Erythroblast (primary cell): ENCODE measurements at regions not wholly inside any gene's neighbourhood (a gene's known extent, or its start where the extent isn't known, plus 50 kb on each side); places are given as distances from the start of the nearest gene placed in this dataset.

ENCODE experiments used
- GATA1 ChIP-seq: IDR thresholded peaks from 2 replicates; pipeline ENCODE4 v1.6.1; 2011; ENCODE audit warnings: low read depth, mild to moderate bottlenecking, control low read depth, low read length, moderate library complexity
- POLR2A ChIP-seq: IDR thresholded peaks from 2 replicates; pipeline ENCODE4 v1.6.1; 2011; ENCODE audit warnings: mild to moderate bottlenecking, low read length

DNA sequence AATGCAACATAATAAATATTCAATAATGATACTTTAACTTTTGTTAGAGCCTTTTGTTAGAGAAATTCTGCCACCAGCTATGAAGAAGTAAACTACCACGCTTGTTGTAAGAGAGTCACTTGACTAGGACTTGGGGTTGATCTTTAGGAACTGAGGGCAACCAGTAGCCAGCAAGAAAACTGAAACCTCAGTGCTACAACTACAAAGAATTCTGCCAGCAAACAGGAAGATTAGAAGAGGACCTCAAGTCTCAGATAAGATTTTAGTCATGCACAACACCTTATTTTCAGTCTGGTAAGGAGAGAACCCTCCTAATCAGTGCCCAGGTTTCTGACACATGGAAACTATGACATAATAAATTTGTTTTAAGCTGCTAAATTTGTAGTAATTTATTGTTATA is 498.3 kb upstream of the STEAP1 start:
- no peak for TF ChIP-seq POLR2A
- TF ChIP-seq GATA1 = no peak
